H1 (cell line): ENCODE measurements at regions not wholly inside any gene's neighbourhood (a gene's known extent, or its start where the extent isn't known, plus 50 kb on each side); places are given as distances from the start of the nearest gene placed in this dataset.

Source experiments
- CEBPB ChIP-seq: IDR thresholded peaks from 2 replicates; pipeline ENCODE4 v1.6.1; 2012; ENCODE audit warnings: low read depth, low read length
- POLR2A ChIP-seq, 2 experiments: IDR thresholded peaks; 1 replicate in 1 of 2; 2 replicates in 1 of 2; pipeline ENCODE4 v1.6.1; 2011; ENCODE audit warnings: low read depth in 2 of 2, low read length in 2 of 2, mild to moderate bottlenecking in 2 of 2; ENCODE audit errors: control extremely low read depth in 1 of 2
- TAF1 ChIP-seq: IDR thresholded peaks from 2 replicates; pipeline ENCODE4 v1.6.1; 2011; ENCODE audit warnings: mild to moderate bottlenecking, low read depth, low read length
- TF ChIP-seq, protein P1 (sequence below): fragments of 300-600 bp; sonication (generic); IDR thresholded peaks from 2 replicates; pipeline ENCODE4 v1.7.1; 2012; ENCODE audit warnings: low read length, moderate library complexity, mild to moderate bottlenecking, inconsistent platforms; ENCODE audit not compliant: insufficient replicate concordance

DNA sequence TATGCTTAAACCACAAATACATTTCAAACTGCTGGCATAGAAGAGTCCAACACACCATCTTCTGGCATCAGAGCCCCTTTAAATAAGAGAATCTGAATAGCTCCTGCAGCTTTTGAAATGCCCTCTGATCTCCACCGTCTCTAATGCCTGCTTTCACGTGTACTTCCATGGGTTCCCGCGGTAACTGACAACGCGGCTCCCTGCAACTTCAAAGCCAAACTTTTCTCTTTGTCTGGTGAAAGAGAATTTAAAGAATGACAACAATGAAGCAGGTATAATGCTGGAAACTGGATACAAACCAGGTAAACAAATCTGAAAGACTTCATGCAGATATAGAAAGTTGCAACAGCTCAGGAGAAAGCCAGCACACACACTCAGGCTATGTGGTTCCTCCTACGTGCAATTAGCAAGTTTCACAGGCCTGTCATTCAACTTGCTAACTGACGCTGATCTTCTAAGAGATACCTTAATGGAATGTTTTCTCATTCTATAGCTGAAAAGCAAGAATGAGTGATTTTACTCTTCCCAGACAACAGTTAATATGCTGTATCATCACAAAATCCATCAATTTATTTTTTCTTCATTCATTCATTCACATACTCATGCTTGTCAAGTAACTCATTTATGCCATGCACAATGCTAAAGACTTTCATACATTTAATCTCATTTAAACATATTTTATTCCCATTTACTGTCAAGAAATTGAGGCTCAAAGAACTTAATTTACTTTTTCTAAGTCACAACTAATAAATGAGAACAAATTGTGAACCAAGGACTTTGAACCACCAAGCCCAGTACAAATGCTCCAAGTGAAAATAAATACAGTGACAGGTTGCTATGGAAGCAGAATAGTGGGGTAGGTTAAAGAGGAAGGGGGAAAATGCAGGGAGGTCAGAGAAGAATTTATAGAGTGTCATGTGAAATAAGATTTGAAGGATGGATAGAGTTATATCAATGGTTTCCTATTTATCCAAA is 202.7 kb upstream of the SNX7 start (continued):
- TF ChIP-seq, protein P1, sequence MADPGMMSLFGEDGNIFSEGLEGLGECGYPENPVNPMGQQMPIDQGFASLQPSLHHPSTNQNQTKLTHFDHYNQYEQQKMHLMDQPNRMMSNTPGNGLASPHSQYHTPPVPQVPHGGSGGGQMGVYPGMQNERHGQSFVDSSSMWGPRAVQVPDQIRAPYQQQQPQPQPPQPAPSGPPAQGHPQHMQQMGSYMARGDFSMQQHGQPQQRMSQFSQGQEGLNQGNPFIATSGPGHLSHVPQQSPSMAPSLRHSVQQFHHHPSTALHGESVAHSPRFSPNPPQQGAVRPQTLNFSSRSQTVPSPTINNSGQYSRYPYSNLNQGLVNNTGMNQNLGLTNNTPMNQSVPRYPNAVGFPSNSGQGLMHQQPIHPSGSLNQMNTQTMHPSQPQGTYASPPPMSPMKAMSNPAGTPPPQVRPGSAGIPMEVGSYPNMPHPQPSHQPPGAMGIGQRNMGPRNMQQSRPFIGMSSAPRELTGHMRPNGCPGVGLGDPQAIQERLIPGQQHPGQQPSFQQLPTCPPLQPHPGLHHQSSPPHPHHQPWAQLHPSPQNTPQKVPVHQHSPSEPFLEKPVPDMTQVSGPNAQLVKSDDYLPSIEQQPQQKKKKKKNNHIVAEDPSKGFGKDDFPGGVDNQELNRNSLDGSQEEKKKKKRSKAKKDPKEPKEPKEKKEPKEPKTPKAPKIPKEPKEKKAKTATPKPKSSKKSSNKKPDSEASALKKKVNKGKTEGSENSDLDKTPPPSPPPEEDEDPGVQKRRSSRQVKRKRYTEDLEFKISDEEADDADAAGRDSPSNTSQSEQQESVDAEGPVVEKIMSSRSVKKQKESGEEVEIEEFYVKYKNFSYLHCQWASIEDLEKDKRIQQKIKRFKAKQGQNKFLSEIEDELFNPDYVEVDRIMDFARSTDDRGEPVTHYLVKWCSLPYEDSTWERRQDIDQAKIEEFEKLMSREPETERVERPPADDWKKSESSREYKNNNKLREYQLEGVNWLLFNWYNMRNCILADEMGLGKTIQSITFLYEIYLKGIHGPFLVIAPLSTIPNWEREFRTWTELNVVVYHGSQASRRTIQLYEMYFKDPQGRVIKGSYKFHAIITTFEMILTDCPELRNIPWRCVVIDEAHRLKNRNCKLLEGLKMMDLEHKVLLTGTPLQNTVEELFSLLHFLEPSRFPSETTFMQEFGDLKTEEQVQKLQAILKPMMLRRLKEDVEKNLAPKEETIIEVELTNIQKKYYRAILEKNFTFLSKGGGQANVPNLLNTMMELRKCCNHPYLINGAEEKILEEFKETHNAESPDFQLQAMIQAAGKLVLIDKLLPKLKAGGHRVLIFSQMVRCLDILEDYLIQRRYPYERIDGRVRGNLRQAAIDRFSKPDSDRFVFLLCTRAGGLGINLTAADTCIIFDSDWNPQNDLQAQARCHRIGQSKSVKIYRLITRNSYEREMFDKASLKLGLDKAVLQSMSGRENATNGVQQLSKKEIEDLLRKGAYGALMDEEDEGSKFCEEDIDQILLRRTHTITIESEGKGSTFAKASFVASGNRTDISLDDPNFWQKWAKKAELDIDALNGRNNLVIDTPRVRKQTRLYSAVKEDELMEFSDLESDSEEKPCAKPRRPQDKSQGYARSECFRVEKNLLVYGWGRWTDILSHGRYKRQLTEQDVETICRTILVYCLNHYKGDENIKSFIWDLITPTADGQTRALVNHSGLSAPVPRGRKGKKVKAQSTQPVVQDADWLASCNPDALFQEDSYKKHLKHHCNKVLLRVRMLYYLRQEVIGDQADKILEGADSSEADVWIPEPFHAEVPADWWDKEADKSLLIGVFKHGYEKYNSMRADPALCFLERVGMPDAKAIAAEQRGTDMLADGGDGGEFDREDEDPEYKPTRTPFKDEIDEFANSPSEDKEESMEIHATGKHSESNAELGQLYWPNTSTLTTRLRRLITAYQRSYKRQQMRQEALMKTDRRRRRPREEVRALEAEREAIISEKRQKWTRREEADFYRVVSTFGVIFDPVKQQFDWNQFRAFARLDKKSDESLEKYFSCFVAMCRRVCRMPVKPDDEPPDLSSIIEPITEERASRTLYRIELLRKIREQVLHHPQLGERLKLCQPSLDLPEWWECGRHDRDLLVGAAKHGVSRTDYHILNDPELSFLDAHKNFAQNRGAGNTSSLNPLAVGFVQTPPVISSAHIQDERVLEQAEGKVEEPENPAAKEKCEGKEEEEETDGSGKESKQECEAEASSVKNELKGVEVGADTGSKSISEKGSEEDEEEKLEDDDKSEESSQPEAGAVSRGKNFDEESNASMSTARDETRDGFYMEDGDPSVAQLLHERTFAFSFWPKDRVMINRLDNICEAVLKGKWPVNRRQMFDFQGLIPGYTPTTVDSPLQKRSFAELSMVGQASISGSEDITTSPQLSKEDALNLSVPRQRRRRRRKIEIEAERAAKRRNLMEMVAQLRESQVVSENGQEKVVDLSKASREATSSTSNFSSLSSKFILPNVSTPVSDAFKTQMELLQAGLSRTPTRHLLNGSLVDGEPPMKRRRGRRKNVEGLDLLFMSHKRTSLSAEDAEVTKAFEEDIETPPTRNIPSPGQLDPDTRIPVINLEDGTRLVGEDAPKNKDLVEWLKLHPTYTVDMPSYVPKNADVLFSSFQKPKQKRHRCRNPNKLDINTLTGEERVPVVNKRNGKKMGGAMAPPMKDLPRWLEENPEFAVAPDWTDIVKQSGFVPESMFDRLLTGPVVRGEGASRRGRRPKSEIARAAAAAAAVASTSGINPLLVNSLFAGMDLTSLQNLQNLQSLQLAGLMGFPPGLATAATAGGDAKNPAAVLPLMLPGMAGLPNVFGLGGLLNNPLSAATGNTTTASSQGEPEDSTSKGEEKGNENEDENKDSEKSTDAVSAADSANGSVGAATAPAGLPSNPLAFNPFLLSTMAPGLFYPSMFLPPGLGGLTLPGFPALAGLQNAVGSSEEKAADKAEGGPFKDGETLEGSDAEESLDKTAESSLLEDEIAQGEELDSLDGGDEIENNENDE: peak; percentile 31
- TF ChIP-seq CEBPB: 0 out of 2 replicates have a peak, but pooled peaks have one; percentile 29
- TF ChIP-seq POLR2A (IDR thresholded peaks at IDR 0.05; ENCODE audit: control extremely low read depth in 1 of 2, low read depth in 2 of 2, low read length in 2 of 2): no peak
- TF ChIP-seq TAF1: no peak
